K562 (cell line): ENCODE measurements at regions not wholly inside any gene's neighbourhood (a gene's known extent, or its start where the extent isn't known, plus 50 kb on each side); places are given as distances from the start of the nearest gene placed in this dataset.

ENCODE experiments used
- ATAC-seq: fragments of 200-7000 bp; cut with Tn5 transposase; 3 replicates; pipeline ENCODE4 v1.9.1; 2020; ENCODE audit warnings: moderate library complexity
- BruUV-seq: library from RNA; stranded (reverse); fragments of 400-500 nt; replicated peaks from 2 replicates; lab custom pipeline; 2021; lab: Mats Ljungman, UMichigan
- CTCF ChIA-PET: fragments of 300-600 bp; formaldehyde crosslinking; extraction: SDS; loops from one replicate; lab custom pipeline; 2021; ENCODE audit warnings: low intra/inter-chr PET ratio; lab: Yijun Ruan, JAX
- POLR2A ChIA-PET: fragments of 300-600, 350-650 bp; sonication (Branson Sonifier 250); formaldehyde crosslinking; extraction: SDS; loops from one replicate; lab custom pipeline; 2021; ENCODE audit warnings: antibody characterized with exemption, inconsistent platforms; lab: Yijun Ruan, JAX
- DNase-seq, 4 experiments: peaks; one replicate each; pipeline versions ENCODE4 v3.0.0 to v3.0.0-alpha.2; 2011 to 2018; ENCODE audit warnings: low spot score in 3 of 4, mixed read lengths in 3 of 4; ENCODE audit errors: extremely low read depth in 1 of 4
- FAIRE-seq: peaks from 2 replicates; lab custom pipeline; 2011; peaks lifted over from hg19 to GRCh38; lab: Jason Lieb, UNC
- H2AFZ ChIP-seq: 2 replicates; pipeline ENCODE4 v1.6.0; 2011; ENCODE audit warnings: low read depth, low read length, control low read depth, inconsistent platforms
- H3K27ac ChIP-seq: fragments of 200-600 bp; 3 replicates; pipeline ENCODE4 v1.8.0; 2011; ENCODE audit warnings: low read depth, mild to moderate bottlenecking, control low read depth, inconsistent platforms, low read length, moderate library complexity, mixed read lengths; ENCODE audit errors: extremely low read depth
- H3K27me3 ChIP-seq, 2 experiments: fragments of 300-600 bp in 1 of 2; 2 replicates in 1 of 2; 3 replicates in 1 of 2; pipeline versions ENCODE4 v1.6.0 to v1.8.0; 2011; ENCODE audit warnings: inconsistent platforms in 2 of 2, low read length in 2 of 2, mild to moderate bottlenecking in 1 of 2, mixed read lengths in 1 of 2, moderate library complexity in 1 of 2; ENCODE audit not compliant: control insufficient read depth in 2 of 2, insufficient read depth in 2 of 2
- H3K36me3 ChIP-seq: fragments of 300-600 bp; 3 replicates; pipeline ENCODE4 v1.8.0; 2011; ENCODE audit warnings: mild to moderate bottlenecking, low read length, inconsistent platforms; ENCODE audit not compliant: control insufficient read depth, insufficient read depth
- H3K4me1 ChIP-seq, 2 experiments: fragments of 200-600 bp in 1 of 2; replicated peaks in 1 of 2; 2 replicates in 1 of 2; 3 replicates in 1 of 2; pipeline versions ENCODE4 v1.5.1 to v1.8.0; 2011; ENCODE audit warnings: inconsistent platforms in 2 of 2, low read length in 2 of 2, mild to moderate bottlenecking in 1 of 2, mixed read lengths in 1 of 2, moderate library complexity in 1 of 2; ENCODE audit not compliant: control insufficient read depth in 2 of 2, insufficient read depth in 2 of 2
- H3K4me2 ChIP-seq: 2 replicates; pipeline ENCODE4 v1.6.1; 2011; ENCODE audit warnings: low read length, control low read depth, inconsistent platforms, mixed read lengths; ENCODE audit not compliant: insufficient read depth
- H3K4me3 ChIP-seq: fragments of 200-600 bp; sonication (generic), shearing (Covaris generic); 2 replicates; pipeline ENCODE4 v1.5.1; 2016; ENCODE audit warnings: control low read depth, inconsistent platforms
- H3K79me2 ChIP-seq: fragments of 200-600 bp; 3 replicates; pipeline ENCODE4 v1.8.0; 2011; ENCODE audit warnings: low read length, inconsistent platforms; ENCODE audit not compliant: control insufficient read depth, insufficient read depth
- H3K9ac ChIP-seq, 2 experiments: 2 replicates each; pipeline versions ENCODE4 v1.6.0 to v1.6.1; 2011; ENCODE audit warnings: low read depth in 2 of 2, low read length in 2 of 2, control low read depth in 1 of 2, inconsistent platforms in 1 of 2, mild to moderate bottlenecking in 1 of 2, mixed read lengths in 1 of 2; ENCODE audit not compliant: insufficient read depth in 1 of 2
- H3K9me1 ChIP-seq: one replicate; pipeline ENCODE4 v1.6.0; 2011; ENCODE audit warnings: inconsistent platforms, mild to moderate bottlenecking, low read length, moderate library complexity; ENCODE audit not compliant: control insufficient read depth, insufficient read depth
- H3K9me3 ChIP-seq: replicated peaks from 2 replicates; pipeline ENCODE4 v1.5.1; 2011; ENCODE audit warnings: low read depth, low read length, inconsistent platforms; ENCODE audit not compliant: control insufficient read depth, insufficient read depth
- H4K20me1 ChIP-seq: replicated peaks from 2 replicates; pipeline ENCODE4 v1.6.1; 2011; ENCODE audit warnings: low read length, inconsistent platforms, mixed read lengths; ENCODE audit not compliant: control insufficient read depth, insufficient read depth
- NCOA1 ChIP-seq: fragments of 450-650 bp; IDR thresholded peaks from 2 replicates; pipeline ENCODE4 v1.6.1; 2016; ENCODE audit warnings: low read depth
- U2AF1 ChIP-seq: fragments of 200-400 bp; formaldehyde crosslinking; optimal IDR thresholded peaks from 2 replicates; pipeline ENCODE3; 2017; ENCODE audit warnings: mild to moderate bottlenecking, low read depth, low read length, moderate library complexity
- ZKSCAN1 ChIP-seq: fragments of 150-350 bp; IDR thresholded peaks from 2 replicates; pipeline ENCODE4 v1.6.1; 2016; ENCODE audit warnings: low read depth, low read length
- ZNF584 ChIP-seq: fragments of 200-800 bp; sonication (Bioruptor generic); IDR thresholded peaks from 2 replicates; pipeline ENCODE4 v1.6.1; 2016; ENCODE audit warnings: low read depth, mild to moderate bottlenecking, missing genetic modification characterization, missing compliant biosample characterization
- WGBS: fragments of 100-300 bp; shearing (Covaris generic); methylation state at CpG from one replicate; pipeline ENCODE4 v1.1.6; 2016; ENCODE audit warnings: low coverage, mixed read lengths; ENCODE audit not compliant: insufficient coverage; ENCODE audit errors: missing lambda C conversion rate; 5-methylcytosine and 5-hydroxymethylcytosine counted together
- in situ Hi-C: fragments of 300-500 bp; cut with MboI; formaldehyde crosslinking; loops from 4 replicates; pipeline ENCODE4 v1.15.0; 2018; ENCODE audit warnings: inconsistent platforms, mixed read lengths
- intact Hi-C: fragments of 100-400 bp; cut with micrococcal nuclease; formaldehyde crosslinking; loops from 2 replicates; pipeline ENCODE4 v1.14.2; 2022
- TF ChIP-seq, protein P1 (sequence below): sonication (generic); formaldehyde crosslinking; IDR thresholded peaks from 2 replicates; pipeline ENCODE4 v1.8.1; 2023; ENCODE audit warnings: mild to moderate bottlenecking, missing genetic modification reagents
- TF ChIP-seq, protein P2 (sequence below): fragments of 450-650 bp; IDR thresholded peaks from 2 replicates; pipeline ENCODE4 v1.6.1; 2017; ENCODE audit warnings: mild to moderate bottlenecking, moderate library complexity

DNA sequence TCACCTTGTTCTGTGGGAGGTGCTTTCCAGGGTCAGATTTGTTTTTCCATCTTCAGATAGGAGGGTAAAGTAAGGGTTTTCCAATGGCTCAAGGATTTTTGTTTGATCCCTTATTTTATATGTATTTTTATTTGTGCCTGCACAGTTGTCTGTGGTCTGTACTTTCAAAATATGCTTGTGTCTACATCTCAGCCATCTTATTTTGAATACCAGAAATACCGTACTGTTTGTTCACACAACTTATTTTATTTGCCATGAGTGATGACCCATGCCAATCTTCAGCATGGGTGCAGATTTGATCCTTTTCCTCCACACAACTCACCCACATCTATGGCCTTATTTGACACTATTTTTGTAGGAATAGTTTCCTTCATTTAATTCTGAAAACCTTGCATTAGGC is 72.2 kb upstream of the PTCHD4 start:
- no peak overlapping the region for H3K4me3 ChIP-seq
- H3K9ac ChIP-seq: no peak overlapping the region
- ChIA-PET CTCF (no interaction called here), POLR2A (no interaction called here)
- no TSS peak for BruUV-seq
- whole genome bisulfite sequencing: 0% methylated on average over 1 of the region's 1 CpG
- no peak overlapping the region for H2AFZ ChIP-seq
- H3K27me3 ChIP-seq: no peaks in the 10 kb centered on the region
- no peaks in the 10 kb centered on the region for H4K20me1 ChIP-seq
- in situ Hi-C loops: no loop called here
- H3K4me1 ChIP-seq: no peaks in the 10 kb centered on the region
- H3K27ac ChIP-seq: no peak overlapping the region
- no peak for DNase-seq
- no peaks in the 10 kb centered on the region; the same call in 1 of the 2 replicates for H3K9me3 ChIP-seq
- ATAC-seq: no peak
- H3K79me2 ChIP-seq: no peaks in the 10 kb centered on the region
- FAIRE-seq: no peak
- intact Hi-C loops: no loop called here
- H3K9me1 ChIP-seq: no peaks in the 10 kb centered on the region
- no peak overlapping the region for H3K4me2 ChIP-seq
- no peaks in the 10 kb centered on the region for H3K36me3 ChIP-seq
- TF ChIP-seq ZNF584 (CRISPR knock-in tag) (no peak), U2AF1 (no peak), NCOA1 (no peak), ZKSCAN1 (no peak)
- TF ChIP-seq, protein P1, sequence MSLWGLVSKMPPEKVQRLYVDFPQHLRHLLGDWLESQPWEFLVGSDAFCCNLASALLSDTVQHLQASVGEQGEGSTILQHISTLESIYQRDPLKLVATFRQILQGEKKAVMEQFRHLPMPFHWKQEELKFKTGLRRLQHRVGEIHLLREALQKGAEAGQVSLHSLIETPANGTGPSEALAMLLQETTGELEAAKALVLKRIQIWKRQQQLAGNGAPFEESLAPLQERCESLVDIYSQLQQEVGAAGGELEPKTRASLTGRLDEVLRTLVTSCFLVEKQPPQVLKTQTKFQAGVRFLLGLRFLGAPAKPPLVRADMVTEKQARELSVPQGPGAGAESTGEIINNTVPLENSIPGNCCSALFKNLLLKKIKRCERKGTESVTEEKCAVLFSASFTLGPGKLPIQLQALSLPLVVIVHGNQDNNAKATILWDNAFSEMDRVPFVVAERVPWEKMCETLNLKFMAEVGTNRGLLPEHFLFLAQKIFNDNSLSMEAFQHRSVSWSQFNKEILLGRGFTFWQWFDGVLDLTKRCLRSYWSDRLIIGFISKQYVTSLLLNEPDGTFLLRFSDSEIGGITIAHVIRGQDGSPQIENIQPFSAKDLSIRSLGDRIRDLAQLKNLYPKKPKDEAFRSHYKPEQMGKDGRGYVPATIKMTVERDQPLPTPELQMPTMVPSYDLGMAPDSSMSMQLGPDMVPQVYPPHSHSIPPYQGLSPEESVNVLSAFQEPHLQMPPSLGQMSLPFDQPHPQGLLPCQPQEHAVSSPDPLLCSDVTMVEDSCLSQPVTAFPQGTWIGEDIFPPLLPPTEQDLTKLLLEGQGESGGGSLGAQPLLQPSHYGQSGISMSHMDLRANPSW (CRISPR knock-in tag): no peak
- TF ChIP-seq, protein P2, sequence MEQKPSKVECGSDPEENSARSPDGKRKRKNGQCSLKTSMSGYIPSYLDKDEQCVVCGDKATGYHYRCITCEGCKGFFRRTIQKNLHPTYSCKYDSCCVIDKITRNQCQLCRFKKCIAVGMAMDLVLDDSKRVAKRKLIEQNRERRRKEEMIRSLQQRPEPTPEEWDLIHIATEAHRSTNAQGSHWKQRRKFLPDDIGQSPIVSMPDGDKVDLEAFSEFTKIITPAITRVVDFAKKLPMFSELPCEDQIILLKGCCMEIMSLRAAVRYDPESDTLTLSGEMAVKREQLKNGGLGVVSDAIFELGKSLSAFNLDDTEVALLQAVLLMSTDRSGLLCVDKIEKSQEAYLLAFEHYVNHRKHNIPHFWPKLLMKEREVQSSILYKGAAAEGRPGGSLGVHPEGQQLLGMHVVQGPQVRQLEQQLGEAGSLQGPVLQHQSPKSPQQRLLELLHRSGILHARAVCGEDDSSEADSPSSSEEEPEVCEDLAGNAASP: no peak
